Lower lobe of right lung (tissue), 2 donors: ENCODE measurements at regions not wholly inside any gene's neighbourhood (a gene's known extent, or its start where the extent isn't known, plus 50 kb on each side); places are given as distances from the start of the nearest gene placed in this dataset.

Experiments
- ATAC-seq, 2 donors: fragments of 200-7000 bp; cut with Tn5 transposase; one replicate each; pipeline ENCODE4 v1.9.1; 2020 to 2022; ENCODE audit warnings: mild to moderate bottlenecking in 2 of 2, moderate library complexity in 2 of 2
- DNase-seq: peaks from one replicate; pipeline ENCODE4 v3.0.0-alpha.2; 2020
- H3K27ac ChIP-seq: fragments of 200-600 bp; one replicate; pipeline ENCODE4 v1.8.0; 2022
- H3K27me3 ChIP-seq: fragments of 200-600 bp; one replicate; pipeline ENCODE4 v1.8.0; 2022; ENCODE audit warnings: low read depth
- H3K36me3 ChIP-seq: fragments of 200-600 bp; one replicate; pipeline ENCODE4 v1.8.0; 2022; ENCODE audit warnings: mild to moderate bottlenecking
- H3K4me1 ChIP-seq: fragments of 200-600 bp; one replicate; pipeline ENCODE4 v1.8.0; 2022
- H3K4me3 ChIP-seq: fragments of 200-600 bp; one replicate; pipeline ENCODE4 v1.8.0; 2022; ENCODE audit warnings: mild to moderate bottlenecking
- H3K9me3 ChIP-seq: fragments of 200-600 bp; one replicate; pipeline ENCODE4 v1.8.0; 2022
- intact Hi-C: fragments of 100-400 bp; cut with DNase I; formaldehyde crosslinking; loops from one replicate; pipeline ENCODE4 v1.11.0; 2022
- TF ChIP-seq, protein P1 (sequence below): fragments of 200-600 bp; IDR thresholded peaks from one replicate; pipeline ENCODE4 v1.8.0; 2022; ENCODE audit warnings: antibody characterized with exemption, mild to moderate bottlenecking
- donor health status: DM: no; HTN: yes; CAD: no; lungs with severe emphysema.

DNA sequence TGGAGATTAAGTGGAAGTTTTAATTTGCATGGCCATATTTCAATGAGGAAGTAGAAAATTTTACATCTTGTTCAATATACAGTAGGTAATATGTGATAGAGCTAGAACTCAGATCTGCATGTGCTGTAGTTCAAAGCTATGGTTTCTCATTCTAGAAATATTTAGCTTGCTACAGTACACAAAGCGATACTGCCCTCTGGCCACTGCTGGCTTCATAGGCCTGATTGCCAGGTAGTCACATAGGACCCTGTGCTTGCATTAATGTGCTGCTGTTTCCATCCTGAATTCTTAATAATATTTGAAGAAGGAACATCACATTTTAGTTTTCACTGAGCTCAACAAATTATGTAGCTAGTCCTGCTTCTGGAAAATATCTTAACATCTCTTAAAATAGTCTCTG, 87.0 kb downstream of the PLSCR2 start:
- Histone ChIP-seq H3K9me3 (no peaks in the 10 kb centered on the region), H3K4me1 (no peaks in the 10 kb centered on the region), H3K36me3 (no peaks in the 10 kb centered on the region), H3K4me3 (no peak overlapping the region), H3K27me3 (no peaks in the 10 kb centered on the region), H3K27ac (no peak overlapping the region)
- TF ChIP-seq, protein P1, sequence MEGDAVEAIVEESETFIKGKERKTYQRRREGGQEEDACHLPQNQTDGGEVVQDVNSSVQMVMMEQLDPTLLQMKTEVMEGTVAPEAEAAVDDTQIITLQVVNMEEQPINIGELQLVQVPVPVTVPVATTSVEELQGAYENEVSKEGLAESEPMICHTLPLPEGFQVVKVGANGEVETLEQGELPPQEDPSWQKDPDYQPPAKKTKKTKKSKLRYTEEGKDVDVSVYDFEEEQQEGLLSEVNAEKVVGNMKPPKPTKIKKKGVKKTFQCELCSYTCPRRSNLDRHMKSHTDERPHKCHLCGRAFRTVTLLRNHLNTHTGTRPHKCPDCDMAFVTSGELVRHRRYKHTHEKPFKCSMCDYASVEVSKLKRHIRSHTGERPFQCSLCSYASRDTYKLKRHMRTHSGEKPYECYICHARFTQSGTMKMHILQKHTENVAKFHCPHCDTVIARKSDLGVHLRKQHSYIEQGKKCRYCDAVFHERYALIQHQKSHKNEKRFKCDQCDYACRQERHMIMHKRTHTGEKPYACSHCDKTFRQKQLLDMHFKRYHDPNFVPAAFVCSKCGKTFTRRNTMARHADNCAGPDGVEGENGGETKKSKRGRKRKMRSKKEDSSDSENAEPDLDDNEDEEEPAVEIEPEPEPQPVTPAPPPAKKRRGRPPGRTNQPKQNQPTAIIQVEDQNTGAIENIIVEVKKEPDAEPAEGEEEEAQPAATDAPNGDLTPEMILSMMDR, result no peak
- ATAC-seq, result no peak
- intact Hi-C loops, result no loop called here
- no peak for DNase-seq

DNA sequence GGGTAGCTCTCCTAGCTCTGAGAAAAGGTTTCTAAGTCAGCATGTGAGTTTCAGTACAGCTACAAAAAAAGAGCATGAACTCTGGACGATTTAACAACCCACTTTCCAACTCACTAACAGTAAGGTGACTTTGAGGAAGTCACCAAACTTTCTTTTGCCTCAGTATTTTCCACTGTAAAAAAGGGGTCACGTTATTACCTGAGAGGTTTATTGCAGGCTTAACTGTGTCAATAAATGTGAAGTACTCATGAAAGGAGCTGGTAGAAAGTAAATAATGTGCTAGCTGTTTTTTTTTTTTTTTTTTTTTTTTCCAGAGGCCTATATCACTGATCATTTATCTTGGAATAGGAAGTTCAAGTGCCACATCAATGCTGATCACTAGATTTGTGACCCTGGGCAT, 89.3 kb downstream of the PLSCR2 start:
- Histone ChIP-seq H3K27ac (no peak overlapping the region), H3K36me3 (no peaks in the 10 kb centered on the region), H3K27me3 (no peaks in the 10 kb centered on the region), H3K4me1 (no peaks in the 10 kb centered on the region), H3K9me3 (no peaks in the 10 kb centered on the region), H3K4me3 (no peak overlapping the region)
- DNase-seq (no peak), ATAC-seq (no peak)
- intact Hi-C loops, result no loop called here
- TF ChIP-seq, protein P1, result no peak

DNA sequence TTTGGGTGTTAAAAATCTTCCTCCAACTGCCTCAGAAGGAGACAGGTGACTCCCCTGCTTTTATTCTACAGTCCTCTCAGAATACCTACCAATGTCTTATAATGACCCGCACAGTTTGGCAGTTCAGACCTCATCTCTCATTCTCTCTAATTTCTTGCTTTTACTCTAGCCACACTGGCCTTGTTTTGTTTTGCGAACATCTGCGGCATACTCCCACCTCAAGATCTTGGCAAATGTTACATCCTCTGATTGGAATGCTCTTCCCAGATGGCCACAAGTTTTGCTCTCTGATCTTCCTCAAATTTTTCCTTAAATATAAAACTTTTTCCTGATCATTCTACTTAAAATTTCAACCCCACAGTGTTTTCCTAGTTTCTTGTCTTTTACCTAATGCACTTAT, 94.1 kb downstream of the PLSCR2 start:
- H3K4me1 ChIP-seq, result no peaks in the 10 kb centered on the region
- TF ChIP-seq, protein P1, result no peak
- H3K9me3 ChIP-seq, result peaks cover 8% of the 10 kb centered on the region
- no peak overlapping the region for H3K27ac ChIP-seq
- no peak for DNase-seq
- H3K4me3 ChIP-seq, result no peak overlapping the region
- intact Hi-C loops, result no loop called here
- no peak for ATAC-seq
- H3K36me3 ChIP-seq, result no peaks in the 10 kb centered on the region
- no peaks in the 10 kb centered on the region for H3K27me3 ChIP-seq

DNA sequence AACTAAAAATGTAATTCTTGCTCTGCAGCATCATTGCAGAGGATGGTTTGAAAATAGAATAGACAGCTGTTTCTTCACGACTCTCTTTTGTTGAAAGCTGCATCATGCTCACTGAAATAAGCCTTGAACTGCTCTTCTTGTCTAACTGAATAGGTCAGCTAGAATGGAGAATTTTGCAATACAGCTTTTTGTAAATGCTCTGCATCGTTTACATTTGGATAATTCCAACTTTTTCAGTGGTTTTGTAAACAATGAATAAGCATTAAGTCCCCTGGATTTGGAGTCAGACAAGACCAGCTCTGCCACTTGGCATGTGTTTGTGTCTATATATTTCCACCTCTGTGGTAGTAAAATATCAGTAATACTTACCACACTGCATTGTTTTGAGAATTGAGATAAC, 95.2 kb downstream of the PLSCR2 start:
- Histone ChIP-seq H3K27ac (no peak overlapping the region), H3K9me3 (peaks cover 8% of the 10 kb centered on the region), H3K27me3 (no peaks in the 10 kb centered on the region), H3K4me3 (no peak overlapping the region), H3K36me3 (no peaks in the 10 kb centered on the region), H3K4me1 (no peaks in the 10 kb centered on the region)
- intact Hi-C loops, result no loop called here
- DNase-seq (no peak), ATAC-seq (no peak)
- TF ChIP-seq, protein P1, result no peak

DNA sequence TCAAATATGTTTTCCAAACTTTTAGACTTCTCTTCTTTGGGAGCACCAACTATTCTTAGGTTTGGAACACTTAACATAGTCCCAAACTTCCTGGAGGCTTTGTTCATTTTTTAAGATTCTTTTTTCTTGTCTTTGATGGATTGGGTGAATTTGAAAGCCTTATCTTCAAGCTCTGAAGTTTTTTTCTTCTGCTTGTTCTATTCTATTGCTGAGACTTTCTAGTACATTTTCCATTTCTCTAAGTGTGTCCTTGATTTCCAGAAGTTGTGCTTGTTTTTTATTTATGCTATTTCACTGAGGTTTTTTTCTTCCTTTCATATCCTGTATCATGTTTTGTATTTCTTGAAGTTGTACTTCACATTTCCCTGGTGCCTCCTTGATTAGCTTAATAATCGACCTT, 97.5 kb downstream of the PLSCR2 start:
- Histone ChIP-seq H3K4me3 (no peak overlapping the region), H3K27ac (no peak overlapping the region), H3K9me3 (peaks cover 8% of the 10 kb centered on the region), H3K4me1 (no peaks in the 10 kb centered on the region), H3K27me3 (no peaks in the 10 kb centered on the region), H3K36me3 (no peaks in the 10 kb centered on the region)
- intact Hi-C loops, result no loop called here
- no peak for ATAC-seq
- no peak for DNase-seq
- TF ChIP-seq, protein P1, result no peak
